ENCODE measurements at regions not wholly inside any gene's neighbourhood (a gene's known extent, or its start where the extent isn't known, plus 50 kb on each side); places are given as distances from the start of the nearest gene placed in this dataset.

GRCh38 chr2:144161061-144161460 is 358.9 kb downstream of the ZEB2 start:
- no peak for DNase-seq
- no peak overlapping the region for H3K27ac ChIP-seq
- H3K27me3 ChIP-seq (ENCODE audit: insufficient read depth, low read depth, severe bottlenecking): no peaks in the 10 kb centered on the region
- no peaks in the 10 kb centered on the region for H3K9me3 ChIP-seq (ENCODE audit: severe bottlenecking)
- no peak for TF ChIP-seq CTCF (IDR thresholded peaks at IDR 0.05; ENCODE audit: low read depth, low read length)
- H3K36me3 ChIP-seq: no peaks in the 10 kb centered on the region
- H3K4me3 ChIP-seq (ENCODE audit: low read depth, low read length): no peak overlapping the region

DNA sequence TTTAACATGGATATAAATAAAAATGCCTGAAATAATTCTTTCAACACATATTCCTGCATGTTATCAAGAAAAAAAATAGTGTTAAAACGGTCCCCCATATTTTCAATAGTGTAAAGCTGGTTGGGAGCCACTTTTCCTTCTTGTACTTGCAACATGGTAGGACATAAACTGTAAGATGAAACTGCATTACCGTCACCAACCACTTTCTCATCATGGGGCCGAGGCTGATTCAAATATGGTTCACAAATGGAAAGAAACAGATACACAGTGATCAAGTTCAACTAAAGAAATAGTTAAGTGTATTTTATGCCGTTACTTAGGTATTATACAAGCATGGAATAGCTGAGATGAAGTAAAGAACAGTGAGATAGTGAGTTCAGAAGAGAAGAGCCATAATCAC is 360.7 kb downstream of the ZEB2 start:
- no peak for TF ChIP-seq CTCF (IDR thresholded peaks at IDR 0.05; ENCODE audit: low read depth, low read length)
- no peaks in the 10 kb centered on the region for H3K36me3 ChIP-seq
- no peak for DNase-seq
- no peak overlapping the region for H3K27ac ChIP-seq
- no peak overlapping the region for H3K4me3 ChIP-seq (ENCODE audit: low read depth, low read length)
- no peaks in the 10 kb centered on the region for H3K9me3 ChIP-seq (ENCODE audit: severe bottlenecking)
- H3K27me3 ChIP-seq (ENCODE audit: insufficient read depth, low read depth, severe bottlenecking): no peaks in the 10 kb centered on the region

GRCh38 chr2:144158096-144158495 is 361.8 kb downstream of the ZEB2 start:
- TF ChIP-seq CTCF (IDR thresholded peaks at IDR 0.05; ENCODE audit: low read depth, low read length): no peak
- Histone ChIP-seq H3K36me3 (no peaks in the 10 kb centered on the region), H3K27ac (no peak overlapping the region), H3K9me3 (ENCODE audit: severe bottlenecking) (no peaks in the 10 kb centered on the region), H3K27me3 (ENCODE audit: insufficient read depth, low read depth, severe bottlenecking) (no peaks in the 10 kb centered on the region), H3K4me3 (ENCODE audit: low read depth, low read length) (no peak overlapping the region)
- DNase-seq: no peak

DNA sequence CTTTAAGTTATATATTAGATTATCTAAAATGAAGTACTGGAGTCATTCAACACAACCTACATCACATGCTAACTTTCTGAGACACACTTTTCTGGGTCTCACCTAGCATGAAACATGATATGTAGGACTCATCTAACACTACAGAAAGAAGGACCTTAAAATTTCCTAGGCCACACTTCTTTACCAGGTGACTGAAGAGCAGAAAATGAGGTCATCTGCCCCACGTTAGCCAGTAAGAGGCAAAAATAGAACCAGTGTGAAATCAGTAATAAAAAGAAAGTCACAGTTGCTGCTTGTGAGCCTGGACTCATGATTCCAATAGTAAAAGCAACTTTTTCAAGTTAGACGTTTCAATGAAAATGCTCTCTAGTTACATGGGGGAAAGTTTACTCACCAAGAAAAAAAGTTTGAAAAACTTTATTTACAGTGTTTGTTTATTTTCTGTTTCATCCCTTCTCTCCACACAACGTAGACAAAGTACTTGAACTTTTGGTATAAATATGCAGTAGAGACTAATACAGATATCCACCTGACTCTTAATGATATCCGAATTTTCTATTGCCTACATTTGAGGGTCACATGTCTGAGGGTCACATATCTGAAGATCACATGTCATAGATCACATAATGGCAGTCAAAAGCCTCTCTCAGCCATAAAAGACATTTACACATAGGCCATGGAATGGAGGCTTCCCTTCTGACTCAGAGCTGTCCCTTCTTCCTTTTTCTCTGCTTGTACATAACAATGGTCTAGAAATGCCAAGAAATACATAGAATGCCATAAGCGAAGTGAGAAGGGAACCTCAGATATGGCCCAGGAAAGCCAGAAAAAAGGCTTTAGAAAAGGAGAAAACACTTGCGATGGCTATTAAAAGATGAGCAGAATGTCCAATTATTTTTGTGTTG is 362.9 kb downstream of the ZEB2 start:
- Histone ChIP-seq H3K4me3 (ENCODE audit: low read depth, low read length) (no peak overlapping the region), H3K36me3 (no peaks in the 10 kb centered on the region), H3K27ac (no peak overlapping the region), H3K9me3 (ENCODE audit: severe bottlenecking) (no peaks in the 10 kb centered on the region), H3K27me3 (ENCODE audit: insufficient read depth, low read depth, severe bottlenecking) (no peaks in the 10 kb centered on the region)
- DNase-seq: no peak
- TF ChIP-seq CTCF (IDR thresholded peaks at IDR 0.05; ENCODE audit: low read depth, low read length): no peak

DNA sequence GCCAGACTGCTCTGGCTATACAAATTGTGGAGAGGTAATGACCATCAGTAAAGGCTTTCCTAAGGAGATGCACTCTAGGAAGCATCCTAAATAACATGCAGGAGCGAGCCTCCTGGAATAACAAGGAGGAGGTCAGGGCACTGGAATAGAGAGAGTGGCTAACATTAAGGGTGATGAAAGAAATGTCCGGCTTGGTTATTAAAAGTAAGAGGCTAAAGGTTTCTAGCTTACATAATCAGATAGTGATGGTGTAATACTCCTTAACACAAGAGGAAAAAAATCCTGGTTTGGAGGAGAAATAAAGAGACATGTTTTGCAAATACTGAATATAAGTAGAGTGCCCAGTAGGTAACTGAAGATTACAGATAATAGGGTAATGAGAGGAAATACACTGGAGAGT is 365.7 kb downstream of the ZEB2 start:
- no peak overlapping the region for H3K27ac ChIP-seq
- no peak overlapping the region for H3K4me3 ChIP-seq (ENCODE audit: low read depth, low read length)
- no peaks in the 10 kb centered on the region for H3K9me3 ChIP-seq (ENCODE audit: severe bottlenecking)
- H3K27me3 ChIP-seq (ENCODE audit: insufficient read depth, low read depth, severe bottlenecking): no peaks in the 10 kb centered on the region
- no peak for TF ChIP-seq CTCF (IDR thresholded peaks at IDR 0.05; ENCODE audit: low read depth, low read length)
- no peak for DNase-seq
- no peaks in the 10 kb centered on the region for H3K36me3 ChIP-seq

Measured in WERI-Rb-1 (cell line).